ENCODE measurements at regions not wholly inside any gene's neighbourhood (a gene's known extent, or its start where the extent isn't known, plus 50 kb on each side); places are given as distances from the start of the nearest gene placed in this dataset.

DNA sequence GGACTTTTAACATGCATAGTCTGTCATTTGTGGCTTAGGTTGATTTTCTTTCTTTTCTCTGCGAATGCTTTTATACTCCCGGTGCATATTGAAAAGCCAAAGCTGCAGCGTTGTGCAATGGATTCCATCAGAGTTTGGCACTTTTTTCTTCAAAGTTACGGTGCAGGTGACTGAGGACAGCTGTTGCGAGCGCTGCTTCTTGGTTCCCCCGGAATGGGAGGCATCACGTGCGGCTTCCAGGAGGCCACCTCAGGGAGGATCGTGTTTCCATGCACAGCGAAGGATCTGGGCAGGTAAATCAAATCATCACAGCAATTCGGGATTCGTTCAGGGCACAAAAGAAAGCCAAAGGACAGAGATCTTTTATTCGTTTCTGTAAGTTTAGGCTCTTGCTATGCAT, 109.6 kb upstream of the ALKAL2 start:
- ATAC-seq: no peak

GRCh38 chr2:396903-397302, 109.0 kb upstream of the ALKAL2 start:
- ATAC-seq (no peak), DNase-seq (ENCODE audit: low read depth, low spot score) (no peak)
- H3K9ac ChIP-seq (ENCODE audit: low read length): no peak overlapping the region
- ChIA-PET RAD21 (ENCODE audit: low non-redundant PET in 1 of 2, low total read pairs in 2 of 2, uncharacterized antibody in 2 of 2, unreplicated experiment in 2 of 2) (no interaction called here), CTCF (no interaction called here), POLR2A (no interaction called here)
- no peak overlapping the region for H2AFZ ChIP-seq (ENCODE audit: low read depth, low read length, poor library complexity, severe bottlenecking)
- no peaks in the 10 kb centered on the region for H3K9me3 ChIP-seq (ENCODE audit: control insufficient read depth in 1 of 2, insufficient read depth in 1 of 2, low read depth in 1 of 2, low read length in 2 of 2)
- no peaks in the 10 kb centered on the region for H3K79me2 ChIP-seq (ENCODE audit: insufficient read depth, low read length)
- no peak overlapping the region for H3K27ac ChIP-seq (ENCODE audit: low read depth, low read length)
- intact Hi-C loops (cut with micrococcal nuclease): no loop called here
- H3K9me2 ChIP-seq (ENCODE audit: insufficient read depth): no peaks in the 10 kb centered on the region
- H3K36me3 ChIP-seq (ENCODE audit: control insufficient read depth in 1 of 2, insufficient read depth in 2 of 2, low read length in 2 of 2): no peaks in the 10 kb centered on the region
- no peak overlapping the region for H3K4me3 ChIP-seq (replicated peaks in 1 of 2; ENCODE audit: low read depth in 1 of 2, low read length in 2 of 2)
- no peaks in the 10 kb centered on the region for H4K20me1 ChIP-seq (ENCODE audit: insufficient read depth)
- no peaks in the 10 kb centered on the region for H3K27me3 ChIP-seq (ENCODE audit: insufficient read depth, low read length)
- peaks cover 0 to 7% of the 10 kb centered on the region in 2 experiments; a peak in 2 of 4 replicates for H3K4me1 ChIP-seq (ENCODE audit: control insufficient read depth in 1 of 2, insufficient read depth in 2 of 2, low read length in 2 of 2)
- no peak overlapping the region for H3K4me2 ChIP-seq (ENCODE audit: low read length)
- no TSS peak for BruUV-seq (replicated peaks)
- TF ChIP-seq ZFX (IDR thresholded peaks at IDR 0.05): no peak
- TF ChIP-seq RAD21 (IDR thresholded peaks at IDR 0.05; ENCODE audit: low read depth): no peak
- TF ChIP-seq SP1 (IDR thresholded peaks at IDR 0.05; ENCODE audit: low read depth): no peak
- TF ChIP-seq ZNF274 (IDR thresholded peaks at IDR 0.05; ENCODE audit: low read depth, low read length): no peak
- no peak for TF ChIP-seq JUND (IDR thresholded peaks at IDR 0.05)
- no peak for TF ChIP-seq REST (IDR thresholded peaks at IDR 0.05; ENCODE audit: low read depth)
- TF ChIP-seq MAX (IDR thresholded peaks at IDR 0.05): no peak
- TF ChIP-seq SRF (IDR thresholded peaks at IDR 0.05; ENCODE audit: low read depth): no peak
- TF ChIP-seq ELF1 (IDR thresholded peaks at IDR 0.05; ENCODE audit: borderline replicate concordance, low read depth): no peak
- TF ChIP-seq, protein P1, sequence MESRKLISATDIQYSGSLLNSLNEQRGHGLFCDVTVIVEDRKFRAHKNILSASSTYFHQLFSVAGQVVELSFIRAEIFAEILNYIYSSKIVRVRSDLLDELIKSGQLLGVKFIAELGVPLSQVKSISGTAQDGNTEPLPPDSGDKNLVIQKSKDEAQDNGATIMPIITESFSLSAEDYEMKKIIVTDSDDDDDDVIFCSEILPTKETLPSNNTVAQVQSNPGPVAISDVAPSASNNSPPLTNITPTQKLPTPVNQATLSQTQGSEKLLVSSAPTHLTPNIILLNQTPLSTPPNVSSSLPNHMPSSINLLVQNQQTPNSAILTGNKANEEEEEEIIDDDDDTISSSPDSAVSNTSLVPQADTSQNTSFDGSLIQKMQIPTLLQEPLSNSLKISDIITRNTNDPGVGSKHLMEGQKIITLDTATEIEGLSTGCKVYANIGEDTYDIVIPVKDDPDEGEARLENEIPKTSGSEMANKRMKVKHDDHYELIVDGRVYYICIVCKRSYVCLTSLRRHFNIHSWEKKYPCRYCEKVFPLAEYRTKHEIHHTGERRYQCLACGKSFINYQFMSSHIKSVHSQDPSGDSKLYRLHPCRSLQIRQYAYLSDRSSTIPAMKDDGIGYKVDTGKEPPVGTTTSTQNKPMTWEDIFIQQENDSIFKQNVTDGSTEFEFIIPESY (IDR thresholded peaks at IDR 0.05; ENCODE audit: extremely low read depth, insufficient replicate concordance, low read length): no peak
- no peak for TF ChIP-seq EZH2 (IDR thresholded peaks at IDR 0.05)

More for the DNA sequence above, 109.6 kb upstream of the ALKAL2 start:
- Histone ChIP-seq H3K9ac (ENCODE audit: low read length) (no peak overlapping the region), H3K4me3 (replicated peaks in 1 of 2; ENCODE audit: low read depth in 1 of 2, low read length in 2 of 2) (no peak overlapping the region), H3K27ac (ENCODE audit: low read depth, low read length) (no peak overlapping the region), H3K27me3 (ENCODE audit: insufficient read depth, low read length) (no peaks in the 10 kb centered on the region), H3K79me2 (ENCODE audit: insufficient read depth, low read length) (no peaks in the 10 kb centered on the region), H3K9me3 (ENCODE audit: control insufficient read depth in 1 of 2, insufficient read depth in 1 of 2, low read depth in 1 of 2, low read length in 2 of 2) (no peaks in the 10 kb centered on the region), H3K4me1 (ENCODE audit: control insufficient read depth in 1 of 2, insufficient read depth in 2 of 2, low read length in 2 of 2) (peaks cover 0 to 7% of the 10 kb centered on the region in 2 experiments; a peak in 2 of 4 replicates), H3K36me3 (ENCODE audit: control insufficient read depth in 1 of 2, insufficient read depth in 2 of 2, low read length in 2 of 2) (no peaks in the 10 kb centered on the region), H2AFZ (ENCODE audit: low read depth, low read length, poor library complexity, severe bottlenecking) (no peak overlapping the region), H4K20me1 (ENCODE audit: insufficient read depth) (no peaks in the 10 kb centered on the region), H3K9me2 (ENCODE audit: insufficient read depth) (no peaks in the 10 kb centered on the region), H3K4me2 (ENCODE audit: low read length) (no peak overlapping the region)
- intact Hi-C loops (cut with micrococcal nuclease): no loop called here
- no TSS peak for BruUV-seq (replicated peaks)
- ChIA-PET RAD21 (ENCODE audit: low non-redundant PET in 1 of 2, low total read pairs in 2 of 2, uncharacterized antibody in 2 of 2, unreplicated experiment in 2 of 2) (no interaction called here), CTCF (no interaction called here), POLR2A (no interaction called here)
- no peak for DNase-seq (ENCODE audit: low read depth, low spot score)
- TF ChIP-seq, protein P2, sequence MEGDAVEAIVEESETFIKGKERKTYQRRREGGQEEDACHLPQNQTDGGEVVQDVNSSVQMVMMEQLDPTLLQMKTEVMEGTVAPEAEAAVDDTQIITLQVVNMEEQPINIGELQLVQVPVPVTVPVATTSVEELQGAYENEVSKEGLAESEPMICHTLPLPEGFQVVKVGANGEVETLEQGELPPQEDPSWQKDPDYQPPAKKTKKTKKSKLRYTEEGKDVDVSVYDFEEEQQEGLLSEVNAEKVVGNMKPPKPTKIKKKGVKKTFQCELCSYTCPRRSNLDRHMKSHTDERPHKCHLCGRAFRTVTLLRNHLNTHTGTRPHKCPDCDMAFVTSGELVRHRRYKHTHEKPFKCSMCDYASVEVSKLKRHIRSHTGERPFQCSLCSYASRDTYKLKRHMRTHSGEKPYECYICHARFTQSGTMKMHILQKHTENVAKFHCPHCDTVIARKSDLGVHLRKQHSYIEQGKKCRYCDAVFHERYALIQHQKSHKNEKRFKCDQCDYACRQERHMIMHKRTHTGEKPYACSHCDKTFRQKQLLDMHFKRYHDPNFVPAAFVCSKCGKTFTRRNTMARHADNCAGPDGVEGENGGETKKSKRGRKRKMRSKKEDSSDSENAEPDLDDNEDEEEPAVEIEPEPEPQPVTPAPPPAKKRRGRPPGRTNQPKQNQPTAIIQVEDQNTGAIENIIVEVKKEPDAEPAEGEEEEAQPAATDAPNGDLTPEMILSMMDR (IDR thresholded peaks at IDR 0.05 in 2 of 3, conservative IDR thresholded peaks at IDR 0.05 in 1 of 3; ENCODE audit: borderline replicate concordance in 1 of 3, insufficient read depth in 1 of 3, low read depth in 2 of 3, low read length in 2 of 3): no peak
- TF ChIP-seq SIN3A (IDR thresholded peaks at IDR 0.05; ENCODE audit: low read depth): no peak

Data from HCT116 (cell line).